K562 (cell line): ENCODE measurements at regions not wholly inside any gene's neighbourhood (a gene's known extent, or its start where the extent isn't known, plus 50 kb on each side); places are given as distances from the start of the nearest gene placed in this dataset.

Source experiments
- ATAC-seq: fragments of 200-7000 bp; cut with Tn5 transposase; 3 replicates; pipeline ENCODE4 v1.9.1; 2020; ENCODE audit warnings: moderate library complexity
- BruUV-seq: library from RNA; stranded (reverse); fragments of 400-500 nt; replicated peaks from 2 replicates; lab custom pipeline; 2021; lab: Mats Ljungman, UMichigan
- CTCF ChIA-PET: fragments of 300-600 bp; formaldehyde crosslinking; extraction: SDS; loops from one replicate; lab custom pipeline; 2021; ENCODE audit warnings: low intra/inter-chr PET ratio; lab: Yijun Ruan, JAX
- POLR2A ChIA-PET: fragments of 300-600, 350-650 bp; sonication (Branson Sonifier 250); formaldehyde crosslinking; extraction: SDS; loops from one replicate; lab custom pipeline; 2021; ENCODE audit warnings: antibody characterized with exemption, inconsistent platforms; lab: Yijun Ruan, JAX
- DNase-seq, 4 experiments: peaks; one replicate each; pipeline versions ENCODE4 v3.0.0 to v3.0.0-alpha.2; 2011 to 2018; ENCODE audit warnings: low spot score in 3 of 4, mixed read lengths in 3 of 4; ENCODE audit errors: extremely low read depth in 1 of 4
- FAIRE-seq: peaks from 2 replicates; lab custom pipeline; 2011; peaks lifted over from hg19 to GRCh38; lab: Jason Lieb, UNC
- H2AFZ ChIP-seq: 2 replicates; pipeline ENCODE4 v1.6.0; 2011; ENCODE audit warnings: low read depth, low read length, control low read depth, inconsistent platforms
- H3K27ac ChIP-seq: fragments of 200-600 bp; 3 replicates; pipeline ENCODE4 v1.8.0; 2011; ENCODE audit warnings: low read depth, mild to moderate bottlenecking, control low read depth, inconsistent platforms, low read length, moderate library complexity, mixed read lengths; ENCODE audit errors: extremely low read depth
- H3K27me3 ChIP-seq, 2 experiments: fragments of 300-600 bp in 1 of 2; 2 replicates in 1 of 2; 3 replicates in 1 of 2; pipeline versions ENCODE4 v1.6.0 to v1.8.0; 2011; ENCODE audit warnings: inconsistent platforms in 2 of 2, low read length in 2 of 2, mild to moderate bottlenecking in 1 of 2, mixed read lengths in 1 of 2, moderate library complexity in 1 of 2; ENCODE audit not compliant: control insufficient read depth in 2 of 2, insufficient read depth in 2 of 2
- H3K36me3 ChIP-seq: fragments of 300-600 bp; 3 replicates; pipeline ENCODE4 v1.8.0; 2011; ENCODE audit warnings: mild to moderate bottlenecking, low read length, inconsistent platforms; ENCODE audit not compliant: control insufficient read depth, insufficient read depth
- H3K4me1 ChIP-seq, 2 experiments: fragments of 200-600 bp in 1 of 2; replicated peaks in 1 of 2; 2 replicates in 1 of 2; 3 replicates in 1 of 2; pipeline versions ENCODE4 v1.5.1 to v1.8.0; 2011; ENCODE audit warnings: inconsistent platforms in 2 of 2, low read length in 2 of 2, mild to moderate bottlenecking in 1 of 2, mixed read lengths in 1 of 2, moderate library complexity in 1 of 2; ENCODE audit not compliant: control insufficient read depth in 2 of 2, insufficient read depth in 2 of 2
- H3K4me2 ChIP-seq: 2 replicates; pipeline ENCODE4 v1.6.1; 2011; ENCODE audit warnings: low read length, control low read depth, inconsistent platforms, mixed read lengths; ENCODE audit not compliant: insufficient read depth
- H3K4me3 ChIP-seq: fragments of 200-600 bp; sonication (generic), shearing (Covaris generic); 2 replicates; pipeline ENCODE4 v1.5.1; 2016; ENCODE audit warnings: control low read depth, inconsistent platforms
- H3K79me2 ChIP-seq: fragments of 200-600 bp; 3 replicates; pipeline ENCODE4 v1.8.0; 2011; ENCODE audit warnings: low read length, inconsistent platforms; ENCODE audit not compliant: control insufficient read depth, insufficient read depth
- H3K9ac ChIP-seq, 2 experiments: 2 replicates each; pipeline versions ENCODE4 v1.6.0 to v1.6.1; 2011; ENCODE audit warnings: low read depth in 2 of 2, low read length in 2 of 2, control low read depth in 1 of 2, inconsistent platforms in 1 of 2, mild to moderate bottlenecking in 1 of 2, mixed read lengths in 1 of 2; ENCODE audit not compliant: insufficient read depth in 1 of 2
- H3K9me1 ChIP-seq: one replicate; pipeline ENCODE4 v1.6.0; 2011; ENCODE audit warnings: inconsistent platforms, mild to moderate bottlenecking, low read length, moderate library complexity; ENCODE audit not compliant: control insufficient read depth, insufficient read depth
- H3K9me3 ChIP-seq: replicated peaks from 2 replicates; pipeline ENCODE4 v1.5.1; 2011; ENCODE audit warnings: low read depth, low read length, inconsistent platforms; ENCODE audit not compliant: control insufficient read depth, insufficient read depth
- H4K20me1 ChIP-seq: replicated peaks from 2 replicates; pipeline ENCODE4 v1.6.1; 2011; ENCODE audit warnings: low read length, inconsistent platforms, mixed read lengths; ENCODE audit not compliant: control insufficient read depth, insufficient read depth
- C11orf30 ChIP-seq: fragments of 450-650 bp; IDR thresholded peaks from 2 replicates; pipeline ENCODE4 v1.6.1; 2016; ENCODE audit warnings: low read depth, mild to moderate bottlenecking
- FOXA3 ChIP-seq, 2 experiments: fragments of 450-650 bp in 1 of 2; sonication (generic) in 1 of 2; formaldehyde crosslinking; IDR thresholded peaks in 1 of 2; conservative IDR thresholded peaks in 1 of 2; 2 replicates each; pipeline versions ENCODE4 v1.4.0 to v1.8.0; 2020 to 2022; ENCODE audit warnings: mild to moderate bottlenecking in 2 of 2, missing genetic modification reagents in 1 of 2
- MAFG ChIP-seq: fragments of 450-650 bp; conservative IDR thresholded peaks from 2 replicates; pipeline ENCODE4 v1.6.1; 2016; ENCODE audit warnings: missing genetic modification characterization, missing compliant biosample characterization
- NFE2 ChIP-seq: IDR thresholded peaks from 2 replicates; pipeline ENCODE4 v1.6.1; 2014; ENCODE audit warnings: antibody characterized with exemption, low read depth
- RBM25 ChIP-seq: fragments of 200-400 bp; formaldehyde crosslinking; IDR thresholded peaks from 2 replicates; pipeline ENCODE4 v1.6.1; 2018; ENCODE audit warnings: low read length, low read depth, moderate library complexity; ENCODE audit not compliant: severe bottlenecking
- ZBTB49 ChIP-seq: sonication (generic); formaldehyde crosslinking; IDR thresholded peaks from 2 replicates; pipeline ENCODE4 v1.8.0; 2022; ENCODE audit warnings: missing genetic modification reagents, mild to moderate bottlenecking, borderline replicate concordance
- ZNF124 ChIP-seq: sonication (generic); formaldehyde crosslinking; IDR thresholded peaks from 2 replicates; pipeline ENCODE4 v1.8.1; 2022; ENCODE audit warnings: missing genetic modification reagents
- ZNF239 ChIP-seq: fragments of 250-450 bp; sonication (Bioruptor Pico); IDR thresholded peaks from 2 replicates; pipeline ENCODE4 v1.4.0; 2020; ENCODE audit warnings: mild to moderate bottlenecking
- ZNF316 ChIP-seq: fragments of 450-650 bp; IDR thresholded peaks from 2 replicates; pipeline ENCODE4 v1.6.1; 2016
- WGBS: fragments of 100-300 bp; shearing (Covaris generic); methylation state at CpG from one replicate; pipeline ENCODE4 v1.1.6; 2016; ENCODE audit warnings: low coverage, mixed read lengths; ENCODE audit not compliant: insufficient coverage; ENCODE audit errors: missing lambda C conversion rate; 5-methylcytosine and 5-hydroxymethylcytosine counted together
- in situ Hi-C: fragments of 300-500 bp; cut with MboI; formaldehyde crosslinking; loops from 4 replicates; pipeline ENCODE4 v1.15.0; 2018; ENCODE audit warnings: inconsistent platforms, mixed read lengths
- intact Hi-C: fragments of 100-400 bp; cut with micrococcal nuclease; formaldehyde crosslinking; loops from 2 replicates; pipeline ENCODE4 v1.14.2; 2022

- no peaks in the 10 kb centered on the region for H3K4me1 ChIP-seq
- no peaks in the 10 kb centered on the region for H3K9me3 ChIP-seq
- no peaks in the 10 kb centered on the region for H3K36me3 ChIP-seq
- H3K4me2 ChIP-seq = no peak overlapping the region
- H3K27ac ChIP-seq = no peak overlapping the region
- H2AFZ ChIP-seq = no peak overlapping the region
- TF ChIP-seq ZNF124 (no peak), RBM25 (no peak), NFE2 (peak; percentile 37; the same call in 1 of the 2 replicates), ZBTB49 (CRISPR knock-in tag) (no peak), FOXA3 (CRISPR knock-in tag; conservative IDR thresholded peaks at IDR 0.05 in 1 of 2, IDR thresholded peaks at IDR 0.05 in 1 of 2) (peak in 1 of 2 experiments; percentile 59; a peak in 2 of 4 replicates), MAFG (tag) (peak; percentile 62; the same call in 1 of the 2 replicates), C11orf30 (peak; percentile 36; the same call in 1 of the 2 replicates), ZNF316 (peak; percentile 24; the same call in 1 of the 2 replicates), ZNF239 (no peak)
- no peak overlapping the region for H3K4me3 ChIP-seq
- H3K27me3 ChIP-seq = no peaks in the 10 kb centered on the region; a peak in 1 of 5 replicates
- no peaks in the 10 kb centered on the region for H3K9me1 ChIP-seq
- no peaks in the 10 kb centered on the region for H4K20me1 ChIP-seq
- DNase-seq (no peak), ATAC-seq (no peak), FAIRE-seq (no peak)
- H3K9ac ChIP-seq = no peak overlapping the region
- WGBS = 0% methylated on average over 1 of the region's 1 CpG
- no peaks in the 10 kb centered on the region for H3K79me2 ChIP-seq
- ChIA-PET POLR2A (no interaction called here), CTCF (no interaction called here)
- intact Hi-C loops = no loop called here
- BruUV-seq = no TSS peak
- in situ Hi-C loops = no loop called here
Measured at GRCh38 chr2:56025469-56026193, 102.0 kb upstream of the EFEMP1 start.
